DMS53 (cell line): ENCODE measurements at regions not wholly inside any gene's neighbourhood (a gene's known extent, or its start where the extent isn't known, plus 50 kb on each side); places are given as distances from the start of the nearest gene placed in this dataset.
"Not testable (repeated sequence)": the region's sequence is repeated elsewhere in the genome, so short reads cannot be mapped to it uniquely, and the experiment has no call there.

Experiments used
- DNase-seq: peaks from one replicate; lab custom pipeline; 2025; lab: John Stamatoyannopoulos, UW

DNA sequence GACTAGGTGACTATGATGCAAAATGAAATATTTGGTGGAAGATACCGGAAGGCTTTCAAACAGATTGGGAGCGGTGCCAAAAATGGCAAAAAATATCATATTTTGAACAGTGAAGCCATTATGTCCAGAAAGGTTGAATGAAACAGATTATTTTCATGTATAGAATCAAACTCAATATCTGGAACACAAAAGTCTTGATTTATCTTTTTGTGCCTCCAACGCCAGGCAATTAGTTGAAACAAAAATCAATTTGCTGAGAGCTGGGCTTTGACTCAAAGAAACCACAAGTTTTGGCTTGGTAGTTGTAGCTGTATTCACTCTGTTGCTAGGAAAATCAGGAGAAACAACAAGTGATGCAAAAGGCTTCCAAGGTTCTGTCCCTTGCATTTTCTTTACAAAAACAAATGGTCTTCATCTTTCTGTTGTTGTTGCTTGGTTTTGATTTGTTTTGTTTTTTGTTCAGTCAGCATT, 421.7 kb upstream of the TYRP1 start:
- DNase-seq, result no peak

DNA sequence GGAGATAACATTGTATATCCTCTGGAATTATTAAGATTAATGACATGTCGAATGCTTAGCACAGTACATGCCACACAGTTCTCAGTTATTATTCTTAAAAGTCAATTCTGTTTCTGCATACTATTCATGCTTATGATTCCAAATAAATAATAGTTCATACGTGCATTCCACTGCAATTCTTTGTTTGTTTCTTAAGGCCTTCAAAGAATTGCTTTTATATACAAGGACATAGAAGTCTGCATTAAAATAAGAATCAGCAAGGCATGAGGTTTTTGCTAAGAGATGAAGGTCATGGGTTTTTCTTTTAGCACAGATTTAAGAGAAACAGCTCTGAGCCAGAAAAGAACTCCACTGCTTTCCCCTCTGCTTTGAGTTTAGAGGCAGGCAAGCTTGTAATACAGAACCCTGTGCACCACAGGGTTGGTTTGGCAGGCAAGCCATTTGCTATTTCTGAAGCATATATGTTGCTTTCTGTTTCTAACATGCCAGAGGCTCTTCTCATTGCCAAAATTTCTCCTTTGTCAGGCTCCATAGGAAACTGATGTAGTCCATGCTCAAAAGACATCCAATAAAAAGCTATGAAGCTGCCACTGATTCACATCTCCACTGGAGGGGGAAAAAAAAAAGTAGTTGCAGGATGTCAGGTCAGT, 420.6 kb upstream of the TYRP1 start:
- no peak for DNase-seq

DNA sequence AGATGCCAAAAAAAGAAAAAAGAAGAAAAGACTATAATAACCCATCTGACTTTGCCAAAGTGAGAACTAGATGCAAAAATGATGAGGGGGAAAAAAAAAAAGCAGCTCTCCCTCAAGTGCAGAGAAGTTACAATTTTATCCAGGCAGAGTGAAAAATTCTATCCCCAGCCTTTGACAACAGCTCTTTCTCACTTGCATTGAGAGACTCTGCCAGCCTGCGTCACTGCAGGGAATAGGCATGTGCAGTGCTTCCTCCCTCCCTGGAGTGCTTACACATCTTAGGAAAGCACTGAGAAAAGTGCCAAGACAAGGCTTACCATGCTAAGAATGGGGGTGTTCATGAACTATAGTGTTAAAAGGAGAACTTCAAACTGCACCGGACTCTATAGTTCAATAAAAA, 418.6 kb upstream of the TYRP1 start:
- DNase-seq, result no peak

DNA sequence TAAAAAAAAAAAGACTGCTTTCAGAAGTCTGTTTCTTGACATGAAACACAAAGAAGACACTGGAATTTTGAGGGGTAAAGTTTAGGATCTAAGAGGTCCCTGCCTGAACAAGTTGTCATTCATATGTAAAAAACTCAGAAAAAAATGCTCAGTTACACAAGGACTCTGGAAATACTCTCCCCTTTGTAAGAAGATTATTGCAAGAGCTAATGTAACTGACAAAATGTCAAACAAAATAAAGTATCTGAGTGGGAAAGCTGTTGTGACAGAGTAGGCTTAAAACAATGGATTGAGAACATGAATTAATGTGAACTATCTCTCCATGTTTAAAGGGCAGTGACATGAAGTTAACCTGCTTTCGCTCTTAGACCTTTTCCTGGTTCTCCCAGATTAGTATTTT, 416.7 kb upstream of the TYRP1 start:
- no peak for DNase-seq

GRCh38 chr9:12289711-12290110, 403.5 kb upstream of the TYRP1 start:
- no peak for DNase-seq

GRCh38 chr9:12290166-12290869, 402.9 kb upstream of the TYRP1 start:
- no peak for DNase-seq

GRCh38 chr9:12305211-12305610, 388.0 kb upstream of the TYRP1 start:
- DNase-seq, result no peak

- DNase-seq, result no peak
Observed at GRCh38 chr9:12314589-12314988, 378.6 kb upstream of the TYRP1 start.

DNA sequence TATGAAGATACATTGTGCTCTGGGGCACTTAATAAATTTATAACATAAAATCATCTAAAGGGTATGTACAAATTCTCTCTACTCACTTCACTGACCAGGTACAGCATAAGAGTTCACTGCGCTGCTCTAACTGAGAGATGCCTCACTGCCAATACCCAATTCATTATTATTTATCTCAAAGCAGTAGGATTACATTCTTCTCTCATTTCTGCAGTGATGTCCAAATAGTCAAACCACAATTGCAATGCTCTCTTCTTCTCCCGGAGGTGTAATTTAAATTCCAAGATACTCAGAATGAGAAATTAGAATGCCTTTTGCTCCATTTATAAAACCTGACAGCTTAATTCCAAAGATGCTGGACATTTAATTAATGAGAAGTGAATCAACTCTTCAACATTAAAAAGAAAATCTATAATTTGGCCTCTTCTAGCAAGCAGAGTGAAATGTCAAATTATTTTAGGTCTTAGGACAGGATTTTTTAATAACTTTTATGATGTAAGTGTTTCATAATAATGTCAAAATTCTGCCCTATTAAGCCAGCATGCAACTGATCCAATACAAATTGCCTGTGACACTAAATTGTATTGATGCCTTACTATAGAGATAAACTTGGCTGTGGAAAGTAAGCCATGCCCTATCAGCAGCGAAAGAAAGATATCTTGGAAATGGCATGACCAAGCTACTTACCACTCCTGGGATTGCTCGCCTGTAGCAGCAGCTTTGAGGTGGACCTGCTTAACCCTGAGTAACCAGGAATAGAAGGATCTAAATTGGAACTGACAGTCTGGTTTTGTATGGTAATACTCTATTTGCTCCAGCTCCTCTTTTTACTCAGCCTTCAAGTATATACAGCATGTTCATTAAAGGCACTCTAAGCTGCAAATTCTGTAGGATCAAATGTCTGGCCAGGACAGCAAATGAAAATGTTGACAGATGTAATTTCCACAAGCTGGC, 374.2 kb upstream of the TYRP1 start:
- no peak for DNase-seq

DNA sequence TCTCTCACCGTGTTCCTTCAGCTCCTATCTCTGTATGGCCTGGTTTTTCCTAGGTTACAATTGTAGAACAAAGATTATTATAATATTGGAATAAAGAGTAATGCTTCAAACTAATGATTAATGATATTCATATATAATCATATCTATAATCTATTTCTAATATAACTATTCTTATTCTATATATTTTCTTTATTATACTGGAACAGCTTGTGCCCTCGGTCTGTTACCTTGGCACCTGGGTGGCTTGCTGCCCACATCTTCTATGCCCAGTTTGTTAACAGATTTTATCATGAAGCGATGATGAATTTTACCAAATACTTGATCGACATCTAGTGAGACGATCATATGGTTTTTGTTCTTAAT, 363.6 kb upstream of the TYRP1 start:
- no peak for DNase-seq

GRCh38 chr9:12333966-12334365, 359.2 kb upstream of the TYRP1 start:
- not testable (repeated sequence) for DNase-seq

DNA sequence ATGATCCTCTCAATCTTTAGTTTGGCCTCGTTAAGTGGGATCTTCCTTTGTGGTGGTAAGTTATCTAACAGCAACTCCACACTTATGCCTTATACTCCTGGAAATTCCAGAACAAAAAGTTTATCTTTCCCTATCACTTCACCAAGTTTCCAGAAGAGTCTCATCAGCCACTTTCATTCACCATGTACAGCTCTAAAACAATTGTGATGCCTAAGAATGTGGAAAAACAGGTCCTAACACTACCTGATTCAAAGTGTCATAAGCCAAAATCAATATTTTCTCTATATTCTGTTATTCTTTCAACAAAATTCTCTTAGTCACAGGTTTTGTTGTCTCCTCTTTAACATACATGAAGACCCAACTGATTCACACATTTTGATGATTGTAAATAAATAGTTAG, 342.4 kb upstream of the TYRP1 start:
- DNase-seq, result peak; percentile 25

- DNase-seq, result peak; percentile 12
Observed at GRCh38 chr9:12351293-12352044, 341.7 kb upstream of the TYRP1 start.

DNA sequence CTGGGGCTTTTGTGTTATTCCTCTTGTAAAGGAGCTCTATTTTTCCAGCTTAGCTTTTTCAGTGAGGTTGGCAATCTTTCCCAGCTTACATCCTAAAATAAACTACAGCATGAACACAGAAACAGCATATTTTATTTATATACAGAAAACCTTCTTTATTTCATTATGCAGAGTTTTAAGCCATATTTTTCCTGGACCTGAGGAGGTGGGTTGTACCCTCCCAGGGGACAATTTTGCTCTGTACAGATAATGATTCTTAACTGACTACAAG, 341.2 kb upstream of the TYRP1 start:
- no peak for DNase-seq

- DNase-seq, result no peak
Observed at GRCh38 chr9:12363439-12363838, 329.7 kb upstream of the TYRP1 start.

- no peak for DNase-seq
Observed at GRCh38 chr9:12368569-12368968, 324.6 kb upstream of the TYRP1 start.

DNA sequence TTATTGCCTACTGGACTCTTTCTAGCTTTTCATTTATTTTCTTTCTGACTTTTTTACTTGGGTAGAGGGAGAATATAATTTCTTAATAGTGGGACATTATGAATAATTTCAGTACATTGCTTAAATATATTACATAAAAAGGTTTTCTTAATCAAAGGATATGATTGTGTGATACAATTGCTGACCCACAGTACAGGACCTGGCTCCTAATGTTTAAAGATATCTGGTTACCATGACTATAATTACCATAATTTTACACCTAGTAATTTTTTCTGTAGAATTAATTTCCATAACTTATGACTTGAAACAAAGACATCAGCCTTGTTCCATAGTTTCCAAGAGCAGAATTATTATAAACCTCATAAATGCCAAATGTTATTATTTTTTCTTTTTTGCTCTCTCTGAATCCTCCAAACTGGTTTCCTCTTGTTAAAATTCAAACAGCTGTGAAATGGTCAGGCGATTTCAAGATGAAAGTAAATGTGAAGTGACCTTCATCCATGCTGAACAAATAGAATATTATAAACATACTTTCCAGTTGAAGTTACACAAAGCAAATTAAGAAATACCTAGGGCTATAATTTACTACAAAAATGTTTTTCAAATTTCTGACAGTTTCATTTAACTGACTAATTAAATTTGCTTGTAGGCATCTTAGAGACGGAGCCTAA, 301.2 kb upstream of the TYRP1 start:
- DNase-seq, result no peak

GRCh38 chr9:12394105-12394504, 299.1 kb upstream of the TYRP1 start:
- no peak for DNase-seq

- DNase-seq, result no peak
Observed at GRCh38 chr9:12403721-12404120, 289.5 kb upstream of the TYRP1 start.

DNA sequence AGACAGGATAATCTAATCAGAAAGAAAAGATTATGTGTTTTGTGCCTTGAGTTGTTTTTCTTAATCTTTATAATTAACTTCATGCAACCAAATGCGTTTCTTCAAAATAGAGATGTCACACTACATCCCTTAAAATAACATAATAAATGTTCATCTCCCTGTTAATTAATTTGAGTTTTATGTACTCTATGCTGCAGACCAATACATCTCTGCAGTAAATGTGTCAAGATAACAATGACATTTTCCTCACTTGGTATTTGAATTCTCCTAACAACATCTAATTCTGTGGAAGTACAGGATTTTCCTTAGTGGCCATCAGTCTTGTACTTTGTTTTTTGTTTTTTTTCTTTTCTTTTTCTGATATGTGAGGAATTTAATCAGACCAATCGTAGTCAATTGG, 279.2 kb upstream of the TYRP1 start:
- DNase-seq, result no peak

DNA sequence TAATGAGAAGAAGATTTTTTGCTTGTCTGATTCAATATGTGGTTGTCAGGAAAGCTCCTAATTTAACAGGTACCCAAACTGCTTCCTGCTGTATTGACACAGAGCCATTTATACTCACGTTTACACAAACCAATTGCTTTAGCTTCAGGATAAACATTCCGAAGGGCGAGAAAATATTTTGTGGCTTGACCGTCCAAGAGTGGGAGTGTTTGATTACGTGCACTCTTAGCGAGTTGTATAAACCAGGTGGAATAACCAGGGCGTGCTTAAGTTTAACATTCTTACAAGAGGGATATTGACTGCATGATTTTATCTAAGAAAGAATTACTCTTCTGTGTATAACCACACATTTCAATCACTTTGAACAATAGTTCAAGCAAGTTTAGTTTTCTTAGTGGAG, 278.7 kb upstream of the TYRP1 start:
- no peak for DNase-seq

GRCh38 chr9:12415361-12415760, 277.8 kb upstream of the TYRP1 start:
- no peak for DNase-seq
